GM18909 (cell line): ENCODE measurements at regions not wholly inside any gene's neighbourhood (a gene's known extent, or its start where the extent isn't known, plus 50 kb on each side); places are given as distances from the start of the nearest gene placed in this dataset.
"Not testable (repeated sequence)": the region's sequence is repeated elsewhere in the genome, so short reads cannot be mapped to it uniquely, and the experiment has no call there.

ENCODE experiments used
- ATAC-seq: cut with Tn5 transposase; IDR thresholded peaks from one replicate; pipeline ENCODE4 v1.9.1; 2021; ENCODE audit warnings: mild to moderate bottlenecking; ENCODE audit not compliant: unreplicated experiment, poor library complexity

GRCh38 chr6:71007298-71007697, 50.4 kb upstream of the B3GAT2 start:
- ATAC-seq: not testable (repeated sequence)

GRCh38 chr6:71011871-71012371, 55.1 kb upstream of the B3GAT2 start:
- no peak for ATAC-seq

GRCh38 chr6:71012866-71013469, 56.1 kb upstream of the B3GAT2 start:
- peak; percentile 82 for ATAC-seq

GRCh38 chr6:71015392-71015791, 58.5 kb upstream of the B3GAT2 start:
- no peak for ATAC-seq

- no peak for ATAC-seq
These were observed 71.5 kb upstream of the B3GAT2 start for GRCh38 chr6:71028236-71028876.

- ATAC-seq: no peak
These were observed 72.0 kb upstream of the B3GAT2 start for GRCh38 chr6:71028877-71029252.

- no peak for ATAC-seq
These were observed 72.7 kb upstream of the B3GAT2 start for GRCh38 chr6:71029555-71029954.

GRCh38 chr6:71031912-71032311, 75.1 kb upstream of the B3GAT2 start:
- ATAC-seq: no peak

- no peak for ATAC-seq
These were observed 76.3 kb upstream of the B3GAT2 start for GRCh38 chr6:71033171-71033570.

- no peak for ATAC-seq
These were observed 77.0 kb upstream of the B3GAT2 start for GRCh38 chr6:71033890-71034289.

GRCh38 chr6:71034563-71035345, 77.9 kb upstream of the B3GAT2 start:
- ATAC-seq: no peak

GRCh38 chr6:71035871-71036270, 79.0 kb upstream of the B3GAT2 start:
- no peak for ATAC-seq

- no peak for ATAC-seq
These were observed 82.0 kb upstream of the B3GAT2 start for GRCh38 chr6:71038711-71039344.

GRCh38 chr6:71040043-71040442, 83.2 kb upstream of the B3GAT2 start:
- no peak for ATAC-seq

- ATAC-seq: no peak
These were observed 84.0 kb upstream of the B3GAT2 start for GRCh38 chr6:71040841-71041240.

GRCh38 chr6:71043902-71044301, 87.0 kb upstream of the B3GAT2 start:
- no peak for ATAC-seq

- ATAC-seq: no peak
These were observed 87.9 kb upstream of the B3GAT2 start for GRCh38 chr6:71044753-71045152.

- ATAC-seq: no peak
These were observed 88.4 kb upstream of the B3GAT2 start for GRCh38 chr6:71045296-71045695.

GRCh38 chr6:71047417-71047816, 90.6 kb upstream of the B3GAT2 start:
- ATAC-seq: no peak

GRCh38 chr6:71048320-71049164, 91.7 kb upstream of the B3GAT2 start:
- no peak for ATAC-seq
